H1 (cell line): ENCODE measurements at regions not wholly inside any gene's neighbourhood (a gene's known extent, or its start where the extent isn't known, plus 50 kb on each side); places are given as distances from the start of the nearest gene placed in this dataset.

Source experiments
- CHD1 ChIP-seq: IDR thresholded peaks from 2 replicates; pipeline ENCODE4 v1.6.1; 2012; ENCODE audit warnings: low read depth, low read length, improper control_type of control experiment
- TF ChIP-seq, protein P1 (sequence below): IDR thresholded peaks from 2 replicates; pipeline ENCODE4 v1.6.1; 2011; ENCODE audit warnings: low read length, improper control_type of control experiment

DNA sequence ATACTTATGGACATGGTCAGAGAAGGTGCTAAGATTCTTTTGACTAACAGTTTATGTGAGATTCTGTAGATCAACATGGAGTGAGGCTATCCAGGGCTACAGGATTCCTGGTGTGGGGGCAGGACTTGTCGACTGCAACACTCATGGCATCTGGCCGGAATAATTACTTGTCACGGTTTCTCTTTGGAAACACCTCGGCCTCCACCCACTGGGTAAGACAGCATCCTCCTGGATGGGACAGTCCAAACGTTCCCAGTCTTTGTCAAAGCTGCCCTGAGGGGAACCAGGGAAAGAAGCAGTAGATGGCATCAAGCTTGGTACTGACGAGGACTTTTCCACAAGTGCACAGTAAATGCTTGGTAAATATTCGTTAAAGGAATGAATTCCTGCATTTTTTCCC lies 762.8 kb downstream of the BRD1 start:
- no peak for TF ChIP-seq CHD1
- TF ChIP-seq, protein P1, sequence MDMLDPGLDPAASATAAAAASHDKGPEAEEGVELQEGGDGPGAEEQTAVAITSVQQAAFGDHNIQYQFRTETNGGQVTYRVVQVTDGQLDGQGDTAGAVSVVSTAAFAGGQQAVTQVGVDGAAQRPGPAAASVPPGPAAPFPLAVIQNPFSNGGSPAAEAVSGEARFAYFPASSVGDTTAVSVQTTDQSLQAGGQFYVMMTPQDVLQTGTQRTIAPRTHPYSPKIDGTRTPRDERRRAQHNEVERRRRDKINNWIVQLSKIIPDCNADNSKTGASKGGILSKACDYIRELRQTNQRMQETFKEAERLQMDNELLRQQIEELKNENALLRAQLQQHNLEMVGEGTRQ = no peak
